Keratinocyte (primary cell): ENCODE measurements at regions not wholly inside any gene's neighbourhood (a gene's known extent, or its start where the extent isn't known, plus 50 kb on each side); places are given as distances from the start of the nearest gene placed in this dataset.

Experiments used
- CTCF ChIP-seq, 3 experiments: IDR thresholded peaks in 1 of 3; conservative IDR thresholded peaks in 1 of 3; optimal IDR thresholded peaks in 1 of 3; 2 replicates in 2 of 3; 3 replicates in 1 of 3; pipeline versions ENCODE3 to v1.5.1; 2011; ENCODE audit warnings: low read length in 3 of 3, mild to moderate bottlenecking in 3 of 3, moderate library complexity in 2 of 3, control low read depth in 1 of 3, inconsistent platforms in 1 of 3; ENCODE audit not compliant: insufficient read depth in 2 of 3; ENCODE audit errors: extremely low read depth in 1 of 3
- EZH2 ChIP-seq: IDR thresholded peaks from one replicate; pipeline ENCODE4 v1.6.1; 2012; ENCODE audit warnings: inconsistent platforms, mild to moderate bottlenecking, low read length, moderate library complexity

- no peak for TF ChIP-seq CTCF (optimal IDR thresholded peaks at IDR 0.05 in 1 of 3, IDR thresholded peaks at IDR 0.05 in 1 of 3, conservative IDR thresholded peaks at IDR 0.05 in 1 of 3; ENCODE audit: extremely low read depth in 1 of 3, insufficient read depth in 2 of 3, low read length in 3 of 3)
- TF ChIP-seq EZH2 = no peak
These were observed 328.2 kb upstream of the GRAMD2B start for GRCh38 chr5:126094991-126095390.
